ENCODE measurements at regions not wholly inside any gene's neighbourhood (a gene's known extent, or its start where the extent isn't known, plus 50 kb on each side); places are given as distances from the start of the nearest gene placed in this dataset.

DNA sequence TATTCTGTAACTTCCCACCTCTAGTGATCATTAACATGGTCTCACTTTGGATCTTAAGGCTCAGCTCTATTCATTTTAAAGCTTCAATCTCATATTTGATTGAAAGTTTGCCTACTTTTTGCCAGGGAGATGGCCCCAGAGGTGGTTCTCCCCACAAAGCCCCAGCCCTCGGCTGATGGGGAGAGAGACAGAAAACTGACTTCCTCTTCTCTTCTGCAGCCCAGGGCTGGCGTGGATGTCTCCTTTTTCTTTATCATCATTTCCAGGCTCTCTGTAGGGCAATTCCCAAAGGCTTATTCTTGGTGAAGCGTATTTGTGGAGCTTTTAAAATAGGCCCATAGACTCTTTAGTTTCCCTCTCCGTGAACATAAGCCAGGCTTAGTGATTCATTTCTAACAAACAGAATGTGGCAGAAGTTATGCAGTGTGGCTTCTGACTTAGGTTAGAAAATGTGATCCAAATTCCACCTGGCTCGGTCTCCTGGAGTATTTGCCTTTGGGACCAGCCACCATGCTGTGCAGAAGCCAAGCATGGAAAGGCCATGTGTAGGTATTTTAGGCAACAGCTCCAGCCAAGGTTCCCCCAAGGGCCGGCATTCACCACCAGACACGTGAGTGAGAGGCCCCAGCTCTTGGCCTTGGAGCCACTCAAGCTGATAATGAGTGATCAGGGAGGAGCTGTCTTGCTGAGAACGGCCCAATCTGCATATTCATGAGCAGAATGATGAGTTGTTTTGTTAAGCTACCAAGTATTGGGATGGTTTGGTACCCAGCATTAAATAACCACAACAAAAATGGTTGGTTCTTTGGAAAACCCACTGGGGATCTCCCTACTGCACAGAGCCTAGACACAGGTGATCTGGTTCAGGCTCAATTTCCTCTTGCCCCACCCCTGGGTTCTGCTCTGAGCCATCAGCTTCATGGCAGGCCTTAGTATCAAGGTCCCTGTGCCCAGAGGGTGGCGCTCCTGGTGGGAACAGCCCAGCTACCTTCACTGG, 353.2 kb upstream of the PROK2 start:
- Histone ChIP-seq H3K79me2 (ENCODE audit: low read length) (no peaks in the 10 kb centered on the region), H3K4me3 (ENCODE audit: low read length) (no peak overlapping the region), H3K9me2 (replicated peaks; ENCODE audit: insufficient read depth, low read length) (no peaks in the 10 kb centered on the region), H2AFZ (ENCODE audit: low read length) (no peak overlapping the region), H3K9ac (ENCODE audit: low read length) (no peak overlapping the region), H3K4me2 (ENCODE audit: low read depth, low read length) (no peak overlapping the region), H3K9me3 (replicated peaks; ENCODE audit: insufficient read depth, low read length) (no peaks in the 10 kb centered on the region), H4K20me1 (ENCODE audit: insufficient read depth, low read length) (no peaks in the 10 kb centered on the region), H3K27ac (ENCODE audit: low read length) (no peak overlapping the region), H3F3A (ENCODE audit: insufficient read depth, low read length) (no peaks in the 10 kb centered on the region), H3K36me3 (replicated peaks; ENCODE audit: insufficient read depth, low read length) (no peaks in the 10 kb centered on the region), H3K4me1 (ENCODE audit: low read length) (0 out of 2 replicates have a peak, but pooled peaks cover 6% of the 10 kb centered on the region), H3K27me3 (replicated peaks; ENCODE audit: insufficient read depth, low read length) (no peaks in the 10 kb centered on the region)
- no peak for DNase-seq
- TF ChIP-seq EZH2phosphoT487 (IDR thresholded peaks at IDR 0.05; ENCODE audit: low read length): no peak
- TF ChIP-seq, protein P1, sequence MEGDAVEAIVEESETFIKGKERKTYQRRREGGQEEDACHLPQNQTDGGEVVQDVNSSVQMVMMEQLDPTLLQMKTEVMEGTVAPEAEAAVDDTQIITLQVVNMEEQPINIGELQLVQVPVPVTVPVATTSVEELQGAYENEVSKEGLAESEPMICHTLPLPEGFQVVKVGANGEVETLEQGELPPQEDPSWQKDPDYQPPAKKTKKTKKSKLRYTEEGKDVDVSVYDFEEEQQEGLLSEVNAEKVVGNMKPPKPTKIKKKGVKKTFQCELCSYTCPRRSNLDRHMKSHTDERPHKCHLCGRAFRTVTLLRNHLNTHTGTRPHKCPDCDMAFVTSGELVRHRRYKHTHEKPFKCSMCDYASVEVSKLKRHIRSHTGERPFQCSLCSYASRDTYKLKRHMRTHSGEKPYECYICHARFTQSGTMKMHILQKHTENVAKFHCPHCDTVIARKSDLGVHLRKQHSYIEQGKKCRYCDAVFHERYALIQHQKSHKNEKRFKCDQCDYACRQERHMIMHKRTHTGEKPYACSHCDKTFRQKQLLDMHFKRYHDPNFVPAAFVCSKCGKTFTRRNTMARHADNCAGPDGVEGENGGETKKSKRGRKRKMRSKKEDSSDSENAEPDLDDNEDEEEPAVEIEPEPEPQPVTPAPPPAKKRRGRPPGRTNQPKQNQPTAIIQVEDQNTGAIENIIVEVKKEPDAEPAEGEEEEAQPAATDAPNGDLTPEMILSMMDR (IDR thresholded peaks at IDR 0.05; ENCODE audit: low read length): no peak

- no peaks in the 10 kb centered on the region for H3K27me3 ChIP-seq (replicated peaks; ENCODE audit: insufficient read depth, low read length)
- no peak overlapping the region for H3K4me3 ChIP-seq (ENCODE audit: low read length)
- no peak overlapping the region for H3K9ac ChIP-seq (ENCODE audit: low read length)
- H3K4me2 ChIP-seq (ENCODE audit: low read depth, low read length): no peak overlapping the region
- TF ChIP-seq EZH2phosphoT487 (IDR thresholded peaks at IDR 0.05; ENCODE audit: low read length): no peak
- TF ChIP-seq EZH2 (optimal IDR thresholded peaks at IDR 0.05; ENCODE audit: low read depth, low read length): no peak
- TF ChIP-seq, protein P1 (IDR thresholded peaks at IDR 0.05; ENCODE audit: low read length): no peak
- H3K79me2 ChIP-seq (ENCODE audit: low read length): no peaks in the 10 kb centered on the region
- H3K27ac ChIP-seq (ENCODE audit: low read length): no peak overlapping the region
- H3K9me2 ChIP-seq (replicated peaks; ENCODE audit: insufficient read depth, low read length): no peaks in the 10 kb centered on the region
- no peaks in the 10 kb centered on the region for H3K4me1 ChIP-seq (ENCODE audit: low read length)
- H4K20me1 ChIP-seq (ENCODE audit: insufficient read depth, low read length): no peaks in the 10 kb centered on the region
- no peaks in the 10 kb centered on the region for H3K9me3 ChIP-seq (replicated peaks; ENCODE audit: insufficient read depth, low read length)
- H3K36me3 ChIP-seq (replicated peaks; ENCODE audit: insufficient read depth, low read length): no peaks in the 10 kb centered on the region
- H3F3A ChIP-seq (ENCODE audit: insufficient read depth, low read length): no peaks in the 10 kb centered on the region
- H2AFZ ChIP-seq (ENCODE audit: low read length): no peak overlapping the region
- no peak for DNase-seq
These were observed 350.7 kb upstream of the PROK2 start for GRCh38 chr3:72135636-72136035.

GRCh38 chr3:72134989-72135451, 350.1 kb upstream of the PROK2 start:
- H3K27me3 ChIP-seq (replicated peaks; ENCODE audit: insufficient read depth, low read length): no peaks in the 10 kb centered on the region
- H4K20me1 ChIP-seq (ENCODE audit: insufficient read depth, low read length): no peaks in the 10 kb centered on the region
- DNase-seq: no peak
- H2AFZ ChIP-seq (ENCODE audit: low read length): no peak overlapping the region
- H3F3A ChIP-seq (ENCODE audit: insufficient read depth, low read length): no peaks in the 10 kb centered on the region
- no peaks in the 10 kb centered on the region for H3K36me3 ChIP-seq (replicated peaks; ENCODE audit: insufficient read depth, low read length)
- no peak overlapping the region for H3K4me2 ChIP-seq (ENCODE audit: low read depth, low read length)
- no peak overlapping the region for H3K9ac ChIP-seq (ENCODE audit: low read length)
- no peaks in the 10 kb centered on the region for H3K9me2 ChIP-seq (replicated peaks; ENCODE audit: insufficient read depth, low read length)
- H3K27ac ChIP-seq (ENCODE audit: low read length): no peak overlapping the region
- H3K4me1 ChIP-seq (ENCODE audit: low read length): no peaks in the 10 kb centered on the region
- no peaks in the 10 kb centered on the region for H3K9me3 ChIP-seq (replicated peaks; ENCODE audit: insufficient read depth, low read length)
- no peak overlapping the region for H3K4me3 ChIP-seq (ENCODE audit: low read length)
- no peaks in the 10 kb centered on the region for H3K79me2 ChIP-seq (ENCODE audit: low read length)
- TF ChIP-seq, protein P1 (IDR thresholded peaks at IDR 0.05; ENCODE audit: low read length): no peak
- TF ChIP-seq EZH2 (optimal IDR thresholded peaks at IDR 0.05; ENCODE audit: low read depth, low read length): no peak
- no peak for TF ChIP-seq EZH2phosphoT487 (IDR thresholded peaks at IDR 0.05; ENCODE audit: low read length)
